ENCODE measurements at regions not wholly inside any gene's neighbourhood (a gene's known extent, or its start where the extent isn't known, plus 50 kb on each side); places are given as distances from the start of the nearest gene placed in this dataset.

DNA sequence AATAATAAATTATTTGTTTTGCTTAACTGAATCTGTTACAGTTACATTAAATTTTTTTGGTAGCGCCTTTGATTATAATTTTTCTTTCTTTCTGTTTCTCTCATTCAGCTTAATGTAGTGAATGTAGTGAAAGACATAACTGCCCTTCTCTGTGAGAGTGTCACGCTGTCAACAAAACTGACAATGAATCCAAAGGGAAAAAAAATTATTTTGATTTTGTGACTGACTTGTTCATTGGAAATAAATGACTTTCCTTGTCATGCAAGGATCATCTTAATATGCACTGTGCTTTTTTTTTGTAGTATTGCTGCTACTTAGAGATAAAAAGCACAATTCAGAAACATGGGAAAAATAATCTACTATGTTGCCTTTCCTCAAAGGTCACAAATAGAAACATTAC lies 1196.4 kb downstream of the PCDH17 start:
- DNase-seq, result no peak

DNA sequence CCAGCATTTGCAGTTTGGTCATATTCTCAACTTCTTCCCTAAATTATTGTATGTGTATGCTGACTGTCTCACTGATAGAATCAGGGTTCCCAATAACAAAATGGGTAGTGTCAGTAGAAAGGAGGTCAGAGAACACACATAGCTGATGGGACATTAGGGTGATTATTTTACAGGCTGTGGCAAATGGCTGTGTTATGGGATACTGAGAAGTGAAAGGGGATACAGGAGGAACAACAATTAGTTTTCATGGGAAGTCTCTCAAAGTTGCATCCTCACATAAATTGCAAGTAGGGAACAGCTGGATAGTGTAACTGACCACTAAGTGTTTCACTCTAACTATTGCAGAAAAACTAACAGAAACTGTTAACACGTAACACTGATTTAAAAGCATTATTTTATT lies 1199.3 kb downstream of the PCDH17 start:
- no peak for DNase-seq

DNA sequence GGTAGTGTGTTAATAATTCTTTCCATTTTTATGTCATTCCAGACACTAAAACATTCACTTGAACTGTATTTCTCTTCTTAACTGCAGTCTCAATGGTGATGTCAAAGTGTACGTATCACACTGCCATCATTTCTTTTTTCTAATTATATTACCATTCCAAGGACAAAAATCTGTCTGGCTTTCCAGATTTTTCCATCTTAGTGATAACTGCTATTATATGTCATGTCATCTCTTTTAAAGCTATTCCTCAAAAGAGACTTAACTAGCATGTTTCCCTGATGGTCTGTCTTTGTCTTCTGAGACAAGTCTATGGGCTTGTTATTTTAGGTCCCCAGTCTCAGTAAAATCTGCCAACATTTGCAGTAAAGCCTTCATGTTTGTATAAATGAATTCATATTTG lies 1207.1 kb downstream of the PCDH17 start:
- DNase-seq, result no peak

GRCh38 chr13:58843071-58843470 lies 1211.5 kb downstream of the PCDH17 start:
- DNase-seq, result no peak

DNA sequence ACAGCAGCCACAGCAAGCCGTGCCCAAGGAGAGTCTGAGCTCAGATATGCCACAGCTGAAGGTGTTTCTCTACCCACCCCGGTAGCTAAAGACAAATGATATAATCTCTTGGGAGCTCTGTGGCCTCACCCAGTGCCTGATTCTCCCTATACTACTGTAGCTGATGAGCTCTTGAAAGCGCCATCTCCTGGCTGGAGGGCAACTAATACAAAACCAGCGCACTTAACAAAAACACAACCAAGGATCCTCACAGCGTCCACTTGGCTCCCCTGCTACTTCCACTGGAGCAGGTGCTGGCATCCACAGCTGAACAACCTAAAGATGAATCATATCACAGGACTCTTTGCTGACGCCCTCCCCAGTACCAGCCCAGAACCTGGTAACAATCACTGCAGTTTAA lies 1212.0 kb downstream of the PCDH17 start:
- DNase-seq, result no peak

GRCh38 chr13:58850161-58850560 lies 1218.6 kb downstream of the PCDH17 start:
- no peak for DNase-seq

DNA sequence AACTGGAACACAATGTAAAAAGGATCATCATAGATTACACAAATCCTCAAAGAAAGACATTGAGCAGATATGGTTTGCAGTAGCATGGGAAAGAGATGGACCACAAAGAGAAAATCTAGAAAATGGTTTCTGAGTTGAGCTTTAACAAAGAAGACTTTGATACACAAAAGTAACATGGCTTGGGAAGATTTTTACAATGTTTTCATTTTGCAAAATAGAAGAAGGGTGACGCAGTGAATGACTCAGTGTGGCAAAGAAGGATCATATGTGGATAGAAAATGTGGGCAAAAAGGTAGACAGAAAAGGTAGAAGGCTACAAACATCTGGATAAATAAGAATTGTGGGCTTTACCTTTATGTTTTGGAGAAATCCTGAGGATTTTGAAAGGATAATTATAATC lies 1220.5 kb downstream of the PCDH17 start:
- no peak for DNase-seq

GRCh38 chr13:58855283-58855682 lies 1223.7 kb downstream of the PCDH17 start:
- no peak for DNase-seq

GRCh38 chr13:58858870-58859371 lies 1227.4 kb downstream of the PCDH17 start:
- DNase-seq, result peak; percentile 18

DNA sequence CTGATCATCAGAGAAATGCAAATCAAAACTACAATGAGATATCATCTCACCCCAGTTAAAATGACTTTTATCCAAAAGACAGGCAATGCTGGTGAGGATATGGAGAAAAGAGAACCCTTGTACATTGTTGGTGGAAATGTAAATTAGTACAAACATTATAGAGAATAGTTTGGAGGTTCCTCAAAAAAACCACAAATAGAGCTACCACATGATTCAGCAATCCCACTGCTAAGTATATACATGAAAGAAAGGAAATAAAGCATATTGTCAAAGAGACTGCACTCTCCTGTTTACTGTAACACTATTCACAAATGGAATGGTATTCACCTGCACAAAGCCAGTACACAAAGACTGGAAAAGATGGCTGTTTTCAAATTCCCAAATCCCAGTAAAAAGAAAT lies 1233.7 kb downstream of the PCDH17 start:
- no peak for DNase-seq

DNA sequence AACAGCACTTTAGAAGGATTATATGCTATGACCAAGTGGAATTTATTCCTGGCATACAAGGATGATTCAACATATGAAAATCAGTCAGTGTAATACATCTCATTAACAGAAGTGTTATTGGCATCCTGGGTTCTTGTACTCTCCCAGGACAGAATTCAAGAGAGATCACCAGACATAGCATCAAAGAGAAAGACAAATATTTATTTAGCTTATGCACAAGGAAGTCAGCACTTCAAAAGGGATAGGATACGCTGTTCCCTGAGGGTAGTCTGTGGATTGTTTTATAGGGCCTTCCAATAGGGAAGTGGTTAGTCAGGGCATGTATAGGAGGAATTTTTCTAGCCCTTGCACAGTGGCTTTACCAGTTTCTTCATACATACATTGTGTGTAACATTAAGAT lies 1238.0 kb downstream of the PCDH17 start:
- DNase-seq, result no peak

DNA sequence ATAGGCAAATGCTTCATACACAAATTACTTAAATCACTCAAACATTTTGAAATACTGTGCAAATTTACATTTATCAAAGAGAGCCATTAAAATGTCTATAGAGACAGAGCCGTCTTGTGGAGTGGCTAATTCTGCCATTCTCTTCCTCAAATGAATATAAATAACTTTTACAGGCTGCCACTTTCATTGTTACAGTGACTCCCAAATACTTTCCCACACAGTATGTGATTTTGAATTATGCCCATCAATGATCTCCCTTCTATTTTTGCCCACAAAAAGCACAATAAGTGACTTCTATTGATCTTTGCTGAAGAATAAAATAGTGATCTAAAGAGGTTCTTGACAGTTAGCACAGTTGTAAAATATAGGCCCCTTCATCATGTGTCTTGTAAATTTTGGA lies 1244.9 kb downstream of the PCDH17 start:
- no peak for DNase-seq

- no peak for DNase-seq
Measured at GRCh38 chr13:58879114-58879513, 1247.6 kb downstream of the PCDH17 start.

DNA sequence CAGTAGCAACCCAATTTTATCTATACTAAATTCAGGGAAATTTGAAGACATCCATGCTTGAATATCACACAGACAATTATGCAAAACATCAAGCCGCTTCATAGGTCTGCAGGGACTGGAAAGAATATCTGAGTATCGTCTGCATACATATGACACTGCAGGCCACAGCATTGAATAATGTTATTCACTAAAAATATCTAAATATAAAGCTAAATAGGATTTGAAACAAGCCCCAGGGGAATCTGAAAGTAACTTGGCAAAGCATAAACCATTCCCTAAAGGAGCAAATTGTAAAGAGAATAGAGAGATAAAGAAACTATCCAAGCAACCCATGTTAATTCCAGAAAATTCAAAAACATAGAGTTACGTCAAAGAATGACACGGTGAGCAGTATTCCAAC lies 1251.0 kb downstream of the PCDH17 start:
- no peak for DNase-seq

- no peak for DNase-seq
Measured at GRCh38 chr13:58883405-58883804, 1251.9 kb downstream of the PCDH17 start.

DNA sequence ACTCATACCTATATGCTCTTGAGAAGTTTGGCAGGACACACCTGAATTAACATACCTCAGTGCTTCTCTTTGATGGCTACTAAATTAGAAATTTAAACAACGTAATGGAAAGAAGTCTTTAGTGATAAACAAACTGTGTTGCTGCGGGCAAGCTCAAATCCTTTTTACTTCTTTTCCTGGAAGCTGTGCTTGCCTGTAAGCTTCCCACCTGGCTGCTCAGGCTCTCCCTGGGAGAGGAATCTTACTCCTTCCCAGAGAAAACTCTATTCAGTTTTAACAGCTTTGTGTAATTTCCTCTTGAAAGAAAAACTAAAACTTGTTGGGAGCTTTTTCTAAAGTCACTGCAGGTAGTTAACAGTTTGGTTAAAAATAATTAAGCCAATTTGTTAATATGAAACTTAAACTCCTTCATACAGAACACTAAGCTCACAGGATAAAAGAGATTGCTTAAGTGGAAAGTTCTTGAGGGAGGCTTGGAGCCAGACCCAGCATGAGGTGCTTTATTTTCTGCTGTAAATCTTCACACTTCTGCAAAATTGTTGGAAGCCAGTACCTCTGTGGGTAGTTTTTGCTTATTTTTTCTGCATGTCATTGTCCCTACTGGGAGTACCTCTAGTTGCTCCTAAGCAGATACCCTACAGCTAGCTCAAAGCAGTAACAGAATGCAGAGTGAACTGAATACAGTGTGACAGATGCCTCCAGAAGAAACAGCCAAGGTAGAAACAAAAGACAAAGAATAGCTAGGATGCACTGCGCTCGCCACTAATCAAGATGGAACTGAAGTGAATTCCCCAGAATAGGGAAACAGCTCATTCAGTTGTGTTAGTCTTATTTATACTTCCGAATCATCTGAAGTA lies 1253.0 kb downstream of the PCDH17 start:
- no peak for DNase-seq

DNA sequence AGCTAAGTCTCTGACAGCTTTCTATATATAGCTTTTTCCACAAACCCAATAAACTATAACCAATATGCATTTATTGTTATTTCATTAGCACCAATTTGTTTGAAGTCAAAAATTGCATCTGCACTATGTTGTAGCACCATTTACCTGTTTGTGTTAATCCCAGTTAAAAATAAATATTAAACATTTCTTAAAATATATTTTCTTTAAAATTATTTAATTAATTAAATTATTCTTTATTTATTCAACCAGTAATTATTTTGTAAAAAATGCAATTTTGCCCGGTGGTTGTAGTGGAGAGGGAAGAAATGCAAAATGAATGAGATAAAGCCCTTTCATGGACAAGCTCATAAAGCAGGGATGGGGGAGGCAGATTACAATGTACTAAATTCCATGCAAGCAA lies 1257.9 kb downstream of the PCDH17 start:
- no peak for DNase-seq

- no peak for DNase-seq
Measured at GRCh38 chr13:58893396-58893795, 1261.9 kb downstream of the PCDH17 start.

DNA sequence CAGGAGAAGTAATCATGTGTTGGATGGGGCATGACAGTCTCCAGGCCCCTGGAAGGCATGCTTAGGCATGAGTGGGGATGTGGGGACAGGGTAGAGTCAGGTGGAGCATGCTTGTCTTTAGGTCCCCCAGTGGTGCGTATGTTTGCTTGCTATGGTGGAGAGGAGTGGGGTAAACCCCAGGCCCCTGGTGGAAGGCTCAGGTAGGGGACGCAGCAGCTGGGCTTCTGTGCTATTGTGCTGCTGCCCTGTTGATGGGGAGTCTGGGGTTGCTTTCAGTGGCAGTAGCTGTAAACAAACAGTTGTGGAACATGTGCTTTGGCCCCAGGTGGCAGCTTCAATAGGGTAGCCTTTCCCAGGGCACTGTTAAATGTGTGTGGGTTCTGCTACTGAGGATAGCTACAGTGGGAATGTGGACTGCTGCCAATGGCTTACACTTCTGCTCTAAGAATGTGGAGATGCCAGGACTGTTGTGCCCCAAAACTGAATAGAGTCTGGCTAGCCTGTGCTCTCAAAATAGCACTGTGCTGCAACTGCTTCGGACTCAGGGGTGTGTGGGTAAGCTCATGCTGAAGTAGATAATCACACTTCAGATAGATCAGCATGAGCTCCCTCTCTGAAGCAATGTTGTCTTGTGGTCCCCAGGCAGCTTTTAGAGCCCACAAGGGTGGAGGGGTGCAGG lies 1257.3 kb downstream of the DIAPH3 start:
- DNase-seq, result no peak

DNA sequence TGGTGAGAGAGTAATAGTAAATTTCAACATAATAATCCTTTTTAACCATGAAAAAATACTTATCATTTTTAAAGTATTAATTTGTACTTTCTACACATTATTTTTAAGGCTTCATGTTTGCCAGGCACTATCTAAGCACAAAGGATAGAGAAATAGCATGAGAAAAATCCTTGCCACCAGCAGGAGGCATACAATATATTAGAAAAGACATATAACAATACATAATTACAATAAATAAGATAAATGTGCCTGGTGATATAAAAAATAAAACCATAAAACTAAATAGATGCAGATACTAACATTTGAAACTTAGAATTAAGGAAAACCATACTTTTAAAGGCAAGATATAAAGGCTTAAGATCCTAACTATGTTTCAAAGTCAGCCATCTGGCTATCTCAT lies 1256.4 kb downstream of the DIAPH3 start:
- no peak for DNase-seq

GRCh38 chr13:58908019-58908679 lies 1255.6 kb downstream of the DIAPH3 start:
- DNase-seq, result no peak

DNA sequence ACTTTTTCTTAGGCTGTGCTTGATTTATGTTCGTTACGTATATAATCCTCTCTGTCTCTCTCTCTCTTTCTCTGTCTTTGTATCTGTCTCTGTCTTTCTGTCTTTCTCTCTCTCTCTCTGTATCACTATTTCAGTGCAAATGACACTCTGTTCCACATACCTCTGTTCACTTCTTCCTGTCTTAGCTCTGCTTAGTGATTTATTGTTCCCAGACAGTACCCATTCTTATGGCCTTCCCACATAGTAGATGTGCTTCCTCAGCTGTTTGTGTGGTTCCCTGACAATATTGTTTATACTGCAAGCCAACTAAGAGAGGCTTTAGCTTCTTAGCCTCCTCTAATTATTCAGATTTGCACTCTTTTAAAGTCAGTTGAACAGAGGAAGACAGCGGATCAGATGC lies 1244.2 kb downstream of the DIAPH3 start:
- no peak for DNase-seq

- DNase-seq, result no peak
Measured at GRCh38 chr13:58921129-58921528, 1242.6 kb downstream of the DIAPH3 start.

GRCh38 chr13:58926858-58927257 lies 1236.9 kb downstream of the DIAPH3 start:
- no peak for DNase-seq

All from NCI-H146 (cell line).